ENCODE measurements at regions not wholly inside any gene's neighbourhood (a gene's known extent, or its start where the extent isn't known, plus 50 kb on each side); places are given as distances from the start of the nearest gene placed in this dataset.

GRCh38 chr12:115011703-115012102 lies 327.7 kb upstream of the TBX3 start:
- H3K4me1 ChIP-seq (replicated peaks in 1 of 4; ENCODE audit: control insufficient read depth in 3 of 4, insufficient read depth in 4 of 4, low read length in 3 of 4) = no peaks in the 10 kb centered on the region
- no peak overlapping the region for H3K27ac ChIP-seq (ENCODE audit: low read depth, low read length)
- no peak overlapping the region for H3K4ac ChIP-seq (replicated peaks; ENCODE audit: insufficient read length, low read depth, low read length)
- no peaks in the 10 kb centered on the region for H4K20me1 ChIP-seq (replicated peaks in 1 of 2; ENCODE audit: control insufficient read depth in 1 of 2, insufficient read depth in 2 of 2, low read length in 2 of 2)
- no peaks in the 10 kb centered on the region for H3K36me3 ChIP-seq (ENCODE audit: control insufficient read depth in 2 of 4, insufficient read depth in 4 of 4, low read length in 3 of 4)
- no peak overlapping the region for H2AK5ac ChIP-seq (ENCODE audit: low read depth, low read length)
- no peak overlapping the region for H2BK5ac ChIP-seq (ENCODE audit: low read depth, low read length)
- H3K79me2 ChIP-seq (ENCODE audit: control insufficient read depth in 1 of 2, insufficient read depth in 2 of 2, low read length in 2 of 2) = no peaks in the 10 kb centered on the region
- H3K56ac ChIP-seq (replicated peaks; ENCODE audit: insufficient read length, low read depth, low read length) = no peak overlapping the region
- no peak overlapping the region for H2AFZ ChIP-seq (ENCODE audit: low read length)
- 98% methylated on average over 3 of the region's 3 CpGs; no CpG with 5 or more reads in 1 of the 2 experiments for WGBS, 2 experiments (ENCODE audit: extremely low coverage in 1 of 2, insufficient coverage in 1 of 2, insufficient read length in 1 of 2, insufficient replicate concordance in 2 of 2, low coverage in 1 of 2, low lambda C conversion rate in 2 of 2, missing lambda C conversion rate in 1 of 2)
- H2BK120ac ChIP-seq (replicated peaks; ENCODE audit: low read depth, low read length) = no peak overlapping the region
- H3K23me2 ChIP-seq (ENCODE audit: low read depth, low read length) = peaks cover 2% of the 10 kb centered on the region; the same call in 1 of the 2 replicates
- no peaks in the 10 kb centered on the region for H3K27me3 ChIP-seq (replicated peaks in 1 of 4; ENCODE audit: control insufficient read depth in 3 of 4, extremely low read depth in 1 of 4, insufficient read depth in 3 of 4, low read length in 3 of 4)
- H3K79me1 ChIP-seq (ENCODE audit: low read depth, low read length) = no peaks in the 10 kb centered on the region
- no peak overlapping the region for H3K4me2 ChIP-seq (ENCODE audit: insufficient read depth in 1 of 2, low read depth in 2 of 2, low read length in 2 of 2)
- no peak overlapping the region for H4K5ac ChIP-seq (ENCODE audit: insufficient read length, low read depth, low read length)
- H3K9me3 ChIP-seq (ENCODE audit: insufficient read depth in 2 of 2, low read depth in 1 of 2, low read length in 1 of 2) = no peaks in the 10 kb centered on the region
- no peak overlapping the region for H4K8ac ChIP-seq (ENCODE audit: extremely low read depth, insufficient read depth, low read length)
- no peak overlapping the region for H3K4me3 ChIP-seq (ENCODE audit: extremely low read depth in 1 of 4, insufficient read depth in 2 of 4, low read depth in 3 of 4, low read length in 4 of 4)
- DNase-seq (ENCODE audit: low read depth in 1 of 2, low spot score in 2 of 2) (no peak), FAIRE-seq (no peak)
- POLR2A ChIA-PET (ENCODE audit: partially characterized antibody) = no interaction called here
- no peak overlapping the region for H2BK20ac ChIP-seq (ENCODE audit: low read length)
- H3K18ac ChIP-seq (ENCODE audit: extremely low read depth, low read length) = no peak overlapping the region
- no peak overlapping the region for H3K9ac ChIP-seq (replicated peaks in 1 of 4; ENCODE audit: extremely low read depth in 1 of 4, low read depth in 3 of 4, low read length in 3 of 4)
- no peak overlapping the region for H2BK12ac ChIP-seq (ENCODE audit: low read depth, low read length)
- CTCF ChIA-PET (ENCODE audit: partially characterized antibody) = no interaction called here
- no peak overlapping the region for H3K23ac ChIP-seq (ENCODE audit: insufficient read length)
- no peak overlapping the region for H3K14ac ChIP-seq (ENCODE audit: insufficient read length)
- H4K91ac ChIP-seq (replicated peaks; ENCODE audit: insufficient read length, low read length) = no peak overlapping the region
- no peak overlapping the region for H2BK15ac ChIP-seq (ENCODE audit: low read length)
- no peak for TF ChIP-seq SUZ12 (IDR thresholded peaks at IDR 0.05; ENCODE audit: low read length)
- TF ChIP-seq RBBP5 (IDR thresholded peaks at IDR 0.05; ENCODE audit: borderline replicate concordance, low read depth, low read length) = no peak
- TF ChIP-seq RAD21 (IDR thresholded peaks at IDR 0.05 in 1 of 2, conservative IDR thresholded peaks at IDR 0.05 in 1 of 2; ENCODE audit: low read depth in 2 of 2, low read length in 2 of 2) = no peak
- no peak for TF ChIP-seq TAF1 (IDR thresholded peaks at IDR 0.05; ENCODE audit: low read depth, low read length)
- no peak for TF ChIP-seq HDAC6 (IDR thresholded peaks at IDR 0.05; ENCODE audit: low read depth, low read length)
- TF ChIP-seq BACH1 (IDR thresholded peaks at IDR 0.05; ENCODE audit: low read length) = no peak
- TF ChIP-seq CREB1 (IDR thresholded peaks at IDR 0.05) = no peak
- no peak for TF ChIP-seq TEAD4 (IDR thresholded peaks at IDR 0.05; ENCODE audit: low read depth, low read length)
- no peak for TF ChIP-seq JUND (IDR thresholded peaks at IDR 0.05; ENCODE audit: low read length)
- no peak for TF ChIP-seq TAF7 (optimal IDR thresholded peaks at IDR 0.05; ENCODE audit: borderline replicate concordance, low read depth, low read length)
- TF ChIP-seq KDM5A (IDR thresholded peaks at IDR 0.05; ENCODE audit: low read length) = no peak
- TF ChIP-seq CBX5 (IDR thresholded peaks at IDR 0.05; ENCODE audit: low read depth, low read length) = no peak
- TF ChIP-seq SP2 (IDR thresholded peaks at IDR 0.05; ENCODE audit: low read length) = no peak
- TF ChIP-seq CTBP2 (IDR thresholded peaks at IDR 0.05; ENCODE audit: borderline replicate concordance, insufficient read depth, insufficient read length, low read length) = no peak
- no peak for TF ChIP-seq ASH2L (IDR thresholded peaks at IDR 0.05; ENCODE audit: low read length)
- no peak for TF ChIP-seq GABPA (IDR thresholded peaks at IDR 0.05; ENCODE audit: borderline replicate concordance, insufficient read depth, low read length)

Data from H1 (cell line).